Fibroblast of peridontal ligament (primary cell): ENCODE measurements at regions not wholly inside any gene's neighbourhood (a gene's known extent, or its start where the extent isn't known, plus 50 kb on each side); places are given as distances from the start of the nearest gene placed in this dataset.
"Not testable (repeated sequence)": the region's sequence is repeated elsewhere in the genome, so short reads cannot be mapped to it uniquely, and the experiment has no call there.

Source experiments
- DNase-seq: peaks from one replicate; pipeline ENCODE4 v3.0.0-alpha.2; 2010; ENCODE audit errors: extremely low read depth

DNA sequence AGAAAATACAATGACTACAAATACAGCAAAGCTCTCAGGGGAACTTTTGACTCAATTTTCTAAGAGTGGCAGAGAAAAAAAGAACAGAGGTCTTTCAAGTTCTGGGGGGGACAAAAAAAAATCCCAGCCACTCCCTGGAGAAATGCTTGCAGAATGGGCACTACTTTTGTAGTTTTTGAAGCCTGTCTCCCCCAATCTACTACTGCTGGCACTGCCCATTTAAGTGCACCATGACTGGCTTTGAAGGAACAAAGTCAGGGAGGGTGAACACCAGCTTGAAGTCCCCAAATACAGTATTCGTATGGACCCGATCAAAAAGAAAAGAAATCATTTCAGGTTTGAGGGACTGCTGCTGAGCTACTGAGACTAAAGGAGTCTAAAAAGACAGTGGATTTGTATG is 1824.4 kb downstream of the ARAP2 start:
- no peak for DNase-seq

DNA sequence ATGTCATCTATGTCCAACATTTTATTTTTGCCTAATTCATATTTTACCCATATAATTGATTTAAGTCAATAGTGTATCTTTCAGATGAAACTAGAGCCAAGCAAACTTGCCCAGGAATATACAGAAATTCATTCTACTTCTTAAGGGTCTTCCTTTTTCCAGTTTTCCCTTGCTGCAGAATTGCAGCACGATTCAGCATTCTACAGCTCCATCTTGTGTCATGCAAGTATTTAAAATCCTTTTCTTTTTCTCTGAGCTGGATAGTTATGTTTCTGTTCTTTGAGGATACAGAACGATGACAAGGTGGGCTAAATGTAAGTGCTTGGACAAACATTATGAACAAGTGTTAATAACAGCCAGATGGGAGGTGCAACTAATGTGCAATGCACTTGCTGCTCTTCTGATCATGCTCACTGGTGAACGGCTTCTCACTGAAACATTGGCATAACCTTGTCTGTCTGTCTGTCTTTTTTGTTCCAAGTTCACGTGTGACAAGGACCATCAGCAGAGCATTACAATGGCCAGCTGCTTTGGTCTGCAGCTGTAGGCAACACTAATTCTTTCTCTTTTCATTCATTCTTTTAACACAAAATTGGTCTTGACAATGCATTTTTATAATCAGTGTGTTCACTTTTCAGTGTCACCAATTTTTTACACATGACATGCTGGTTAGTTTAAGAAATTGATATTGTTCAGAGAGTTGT is 1821.7 kb downstream of the ARAP2 start:
- DNase-seq: peak; percentile 47

- DNase-seq: no peak
Measured at GRCh38 chr4:34432706-34433105, 1811.6 kb downstream of the ARAP2 start.

DNA sequence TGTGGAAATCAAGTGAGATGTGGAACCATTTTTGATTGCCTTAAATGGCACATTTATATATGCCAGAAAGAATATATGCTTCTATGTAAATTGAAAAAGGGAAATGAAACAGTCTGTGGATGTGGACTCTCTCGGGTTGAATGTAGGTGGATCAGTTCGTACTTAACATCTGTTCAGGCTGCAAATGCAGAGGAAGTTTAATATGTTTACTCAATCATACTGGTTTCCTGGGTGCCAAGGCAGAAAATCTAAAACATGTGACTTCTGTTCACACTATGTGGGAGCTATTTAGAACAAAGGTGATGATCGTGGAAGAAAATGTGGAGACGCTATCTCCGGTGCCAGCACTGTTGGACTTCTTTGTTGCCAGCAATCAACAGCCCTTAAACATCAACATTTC is 1809.9 kb downstream of the ARAP2 start:
- not testable (repeated sequence) for DNase-seq

- no peak for DNase-seq
Measured at GRCh38 chr4:34464196-34464595, 1780.1 kb downstream of the ARAP2 start.

GRCh38 chr4:34466411-34466810 is 1777.9 kb downstream of the ARAP2 start:
- no peak for DNase-seq

DNA sequence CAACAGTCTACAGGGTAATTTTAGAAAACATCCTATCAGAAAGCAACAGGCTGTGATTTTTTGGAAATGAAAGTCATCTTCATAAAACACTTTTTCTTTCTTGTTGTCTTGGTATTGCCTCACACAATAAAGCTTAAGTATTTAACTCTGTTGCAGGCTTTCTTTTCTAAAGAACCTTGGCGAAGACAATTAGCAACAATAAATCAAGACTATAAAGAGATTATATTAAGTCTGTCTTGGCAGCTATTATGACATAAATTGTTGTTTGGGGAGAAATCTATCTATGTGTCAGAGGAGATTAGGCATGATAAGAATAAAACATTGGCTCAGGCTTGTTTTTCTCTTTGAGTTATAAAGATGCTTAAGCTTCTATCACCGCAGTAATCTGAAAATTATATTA is 1774.8 kb downstream of the ARAP2 start:
- DNase-seq: no peak

DNA sequence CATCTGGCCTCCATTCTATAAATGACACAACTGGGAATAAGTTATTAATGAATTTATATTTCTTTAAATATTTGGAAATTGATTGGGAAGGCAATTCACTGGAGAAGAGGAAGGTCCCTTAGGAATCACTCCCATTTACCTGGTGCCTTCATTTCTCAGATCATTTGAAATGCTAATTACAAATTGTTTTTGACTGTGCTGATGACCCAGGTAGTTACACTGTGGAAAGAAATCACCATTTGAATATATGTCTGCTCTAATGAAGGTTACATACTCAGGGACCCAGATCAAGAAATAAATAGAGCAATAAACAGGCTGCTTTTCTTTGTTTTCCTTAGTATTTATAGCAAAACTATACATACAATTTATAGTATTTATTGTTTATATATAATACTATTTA is 1759.1 kb downstream of the ARAP2 start:
- DNase-seq: no peak

DNA sequence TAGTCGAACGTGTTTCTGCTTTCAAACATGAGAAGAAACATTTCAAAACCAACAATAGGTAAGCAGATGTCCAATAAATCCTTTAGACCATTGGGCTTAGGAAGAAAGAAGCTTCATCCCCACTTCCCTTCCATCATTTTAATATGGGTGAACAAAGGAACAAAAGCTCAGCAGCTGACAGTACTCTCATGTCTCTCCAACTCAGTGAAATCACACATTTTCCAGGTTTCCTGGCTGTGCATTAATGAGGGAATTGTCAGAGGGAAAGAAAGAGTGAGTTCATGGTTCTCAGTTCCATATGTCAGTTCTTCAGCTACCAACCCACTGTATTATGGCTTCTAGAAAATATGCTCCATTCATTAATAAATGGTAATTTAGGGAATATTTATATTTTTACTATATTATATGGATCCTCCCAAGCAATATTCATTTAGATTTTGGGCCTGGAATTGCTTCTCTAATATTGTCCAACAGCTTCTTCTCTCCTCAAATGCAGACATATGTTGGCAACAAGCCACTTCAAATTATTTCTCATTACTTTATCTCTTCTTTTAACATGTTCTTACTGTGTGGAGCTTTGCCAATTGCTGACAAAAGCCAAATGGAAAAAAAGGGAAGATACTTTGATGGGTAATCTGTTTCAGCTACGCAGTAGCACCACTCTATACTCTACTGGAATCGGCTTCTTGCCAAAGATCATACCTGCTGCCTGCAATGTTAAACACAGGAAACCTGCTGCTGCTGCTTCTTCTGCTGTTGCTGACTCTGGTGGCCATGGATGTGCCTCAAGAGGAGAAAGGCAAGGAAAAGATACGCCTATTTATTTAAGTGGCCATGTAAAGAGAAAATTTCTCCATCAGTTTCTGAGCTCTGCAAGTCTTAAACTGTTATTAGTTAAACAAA is 1757.6 kb downstream of the ARAP2 start:
- DNase-seq: no peak

DNA sequence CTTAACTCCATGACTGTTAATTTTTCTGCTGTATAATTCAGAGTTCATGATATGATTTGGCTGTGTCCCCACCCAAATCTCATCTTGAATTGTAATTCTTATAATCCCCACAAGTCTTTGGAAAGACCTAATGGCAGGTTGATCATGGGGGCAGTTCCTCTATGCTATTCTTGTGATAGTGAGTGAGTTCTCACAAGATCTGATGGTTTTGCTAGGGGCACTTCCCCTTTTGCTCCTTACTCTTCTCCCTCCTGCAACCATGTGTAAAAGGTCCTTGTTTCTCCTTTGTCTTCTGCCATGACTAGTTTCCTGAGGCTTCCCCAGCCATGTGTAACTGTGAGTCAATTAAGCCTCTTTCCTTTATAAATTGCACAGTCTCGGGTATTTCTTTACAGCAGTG is 1751.9 kb downstream of the ARAP2 start:
- DNase-seq: no peak

GRCh38 chr4:34502086-34502485 is 1742.2 kb downstream of the ARAP2 start:
- no peak for DNase-seq

DNA sequence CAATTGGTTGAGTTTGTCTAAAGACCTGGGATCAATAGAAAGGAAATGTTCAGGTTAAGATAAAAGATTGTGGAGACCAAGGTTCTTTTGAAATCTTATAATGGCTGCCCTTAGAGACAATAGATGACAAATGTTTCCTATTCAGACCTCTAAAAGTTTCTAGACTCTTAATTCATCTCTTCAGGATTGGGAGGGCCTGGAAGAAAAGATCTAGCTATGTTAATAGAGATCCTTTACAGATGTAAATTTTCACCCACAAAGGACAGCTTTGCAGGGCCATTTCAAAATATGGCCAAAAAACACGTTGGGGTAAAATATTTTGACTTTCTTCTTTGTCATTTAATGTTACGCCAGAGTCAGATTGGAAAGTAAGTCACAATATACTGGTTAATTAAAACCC is 1739.6 kb downstream of the ARAP2 start:
- not testable (repeated sequence) for DNase-seq

DNA sequence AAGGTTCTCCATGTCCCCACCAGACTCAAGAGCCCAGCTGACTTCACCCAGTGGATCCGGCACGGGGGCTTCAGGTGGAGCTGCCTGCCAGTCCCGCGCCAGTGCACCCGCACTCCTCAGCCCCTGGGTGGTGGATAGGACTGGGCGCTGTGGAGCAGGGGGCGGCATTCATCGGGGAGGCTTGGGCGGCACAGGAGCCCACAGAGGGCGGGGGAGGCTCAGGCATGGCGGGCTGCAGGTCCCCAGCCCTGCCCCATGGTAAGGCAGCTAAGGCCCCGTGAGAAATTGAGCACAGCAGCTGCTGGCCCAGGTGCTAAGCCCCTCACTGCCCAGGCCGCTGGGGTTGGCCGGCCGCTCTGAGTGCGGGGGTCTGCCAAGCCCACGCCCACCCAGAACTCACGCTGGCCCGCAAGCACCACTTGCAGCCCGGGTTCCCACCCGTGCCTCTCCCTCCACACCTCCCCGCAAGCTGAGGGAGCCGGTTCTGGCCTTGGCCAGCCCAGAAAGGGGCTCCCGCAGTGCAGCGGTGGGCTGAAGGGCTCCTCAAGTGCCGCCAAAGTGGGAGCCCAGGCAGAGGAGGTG is 1737.7 kb downstream of the ARAP2 start:
- DNase-seq: not testable (repeated sequence)

DNA sequence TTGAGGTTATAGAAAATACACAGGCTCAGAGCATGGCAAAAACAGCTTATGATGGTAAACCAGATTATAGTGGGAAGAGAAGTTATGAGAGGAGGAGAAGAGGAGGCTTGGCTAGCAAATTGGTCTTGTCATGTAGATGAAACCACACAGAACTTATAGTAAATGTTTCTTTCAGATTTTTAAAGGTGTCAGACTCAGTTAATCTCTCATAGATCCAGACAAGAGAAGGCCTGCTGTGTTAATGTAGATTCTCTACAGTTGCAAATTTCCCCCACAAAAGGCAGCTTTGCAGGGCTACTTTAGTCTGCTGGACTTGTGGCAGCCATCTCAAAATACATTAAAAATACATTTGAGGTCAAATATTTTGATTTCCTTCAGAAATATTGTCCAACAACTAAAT is 1731.7 kb downstream of the ARAP2 start:
- no peak for DNase-seq

DNA sequence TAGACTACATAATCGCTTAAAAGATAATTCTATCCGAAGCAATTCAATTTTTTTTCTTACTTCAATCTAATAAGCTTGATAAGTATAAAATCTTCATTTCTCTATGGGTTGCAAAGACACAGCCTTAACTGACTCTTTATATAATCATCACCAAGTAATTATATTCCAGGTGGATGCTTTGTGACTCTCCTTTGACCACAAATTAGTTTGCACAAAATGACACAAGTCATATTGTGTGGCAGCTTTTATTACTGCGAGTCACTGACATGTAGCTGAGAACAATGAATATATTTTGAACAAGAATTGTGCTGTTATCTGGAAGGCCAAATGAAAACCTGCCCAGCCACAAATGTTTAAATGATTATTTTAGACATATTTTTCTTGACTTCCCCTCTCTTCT is 1727.8 kb downstream of the ARAP2 start:
- no peak for DNase-seq

DNA sequence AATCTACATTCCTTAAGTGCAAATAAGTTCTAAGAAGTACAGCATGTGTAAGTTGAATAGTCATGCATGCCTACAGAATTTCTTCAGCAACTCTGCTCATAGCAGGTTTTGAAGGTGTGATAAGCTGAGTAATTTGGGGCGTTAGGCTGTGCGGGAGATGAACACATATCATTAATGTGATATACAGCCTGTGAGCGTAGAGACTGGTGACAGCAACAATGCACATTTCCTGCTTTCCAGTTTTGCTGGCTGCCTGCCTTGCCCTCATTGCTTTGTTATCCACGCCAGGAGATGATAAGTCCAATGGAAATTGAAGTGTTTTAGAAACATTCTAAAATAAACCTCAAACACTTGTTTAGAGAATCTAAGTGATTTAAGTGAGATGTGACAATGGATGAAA is 1709.4 kb downstream of the ARAP2 start:
- DNase-seq: no peak

DNA sequence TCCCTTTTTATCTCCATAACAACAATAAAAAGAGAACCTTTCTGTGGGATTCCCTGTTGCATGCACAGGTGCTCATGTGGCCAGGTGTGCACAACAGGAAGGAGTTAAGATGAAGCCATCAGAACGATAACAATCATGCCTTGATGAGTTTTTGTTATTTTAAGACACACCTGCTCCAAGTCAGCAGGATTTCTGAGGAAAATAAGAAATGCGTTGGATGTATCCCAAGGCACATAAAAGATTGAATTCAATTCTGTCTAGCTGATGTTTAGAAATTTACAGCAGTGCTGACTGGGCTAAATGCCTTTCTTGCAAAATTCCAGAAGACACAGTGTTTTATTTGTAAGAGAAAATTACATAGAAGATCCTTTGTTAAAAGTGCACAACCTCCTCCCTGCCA is 1678.2 kb downstream of the ARAP2 start:
- DNase-seq: no peak

GRCh38 chr4:34572026-34572425 is 1672.3 kb downstream of the ARAP2 start:
- DNase-seq: no peak

DNA sequence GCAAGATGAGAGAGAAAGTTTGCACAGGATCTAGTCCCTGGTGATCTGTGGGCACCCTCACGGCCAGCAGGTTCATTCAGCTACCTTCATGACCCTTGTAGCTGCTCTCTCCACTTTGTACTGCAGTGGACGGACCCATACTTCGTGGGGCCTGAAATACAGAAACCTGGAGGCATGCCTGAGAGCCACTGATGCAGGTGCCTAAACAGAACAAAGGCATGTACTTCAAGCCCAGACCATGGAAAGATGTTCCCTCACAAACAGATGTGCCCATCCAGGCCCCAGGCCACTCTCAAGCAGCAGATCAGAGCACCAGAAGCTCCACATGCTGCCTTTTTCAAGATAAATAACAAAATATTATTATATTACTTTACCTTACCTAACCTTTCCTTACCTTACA is 1629.0 kb downstream of the ARAP2 start:
- no peak for DNase-seq

DNA sequence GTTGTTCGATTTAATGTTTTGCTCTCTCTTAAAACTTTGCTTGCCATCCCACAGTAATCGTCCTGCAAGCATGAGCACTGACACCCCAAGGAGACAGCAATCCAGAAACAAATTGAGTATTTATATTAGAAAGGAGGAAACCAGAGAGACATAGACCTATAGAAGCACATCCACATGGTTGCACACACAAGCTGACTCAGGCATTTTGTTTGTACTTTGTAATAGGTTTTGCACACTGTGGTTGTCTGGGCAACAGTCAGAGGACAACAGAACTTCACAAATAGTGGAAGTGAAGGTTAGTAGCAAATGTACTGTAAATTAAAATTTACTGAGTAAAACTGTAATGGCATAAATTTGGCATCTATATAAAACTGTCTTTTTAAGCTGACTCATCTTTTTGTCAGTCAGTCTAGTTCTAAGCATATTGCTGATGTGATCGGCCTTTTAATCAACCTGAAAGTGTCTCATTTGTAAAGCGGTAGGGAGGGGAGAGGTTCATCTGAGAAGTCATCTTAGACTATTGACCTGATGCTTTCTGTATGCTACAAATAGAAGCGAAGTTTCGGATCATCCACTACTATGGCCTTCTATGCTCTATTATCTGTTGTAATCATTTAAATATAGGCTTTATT is 1624.7 kb downstream of the ARAP2 start:
- DNase-seq: no peak

DNA sequence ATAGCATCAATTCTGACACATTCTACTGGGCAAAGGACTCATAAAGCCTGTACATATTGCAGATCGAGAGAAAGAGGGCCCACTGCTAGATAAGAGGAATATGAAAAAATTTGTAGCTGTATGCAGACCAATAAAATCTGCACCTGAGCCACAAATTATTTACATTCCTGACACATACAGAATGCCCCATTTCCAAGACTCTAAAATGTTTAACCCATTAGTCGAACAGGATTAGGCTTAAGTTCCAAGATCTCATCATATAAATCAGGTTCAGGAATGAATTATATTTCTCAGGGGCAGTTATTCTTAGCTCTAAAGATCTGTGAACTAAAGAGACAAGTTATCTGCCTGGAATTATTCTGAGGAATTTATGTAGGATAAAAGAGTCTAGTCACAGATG is 1615.8 kb downstream of the ARAP2 start:
- no peak for DNase-seq

DNA sequence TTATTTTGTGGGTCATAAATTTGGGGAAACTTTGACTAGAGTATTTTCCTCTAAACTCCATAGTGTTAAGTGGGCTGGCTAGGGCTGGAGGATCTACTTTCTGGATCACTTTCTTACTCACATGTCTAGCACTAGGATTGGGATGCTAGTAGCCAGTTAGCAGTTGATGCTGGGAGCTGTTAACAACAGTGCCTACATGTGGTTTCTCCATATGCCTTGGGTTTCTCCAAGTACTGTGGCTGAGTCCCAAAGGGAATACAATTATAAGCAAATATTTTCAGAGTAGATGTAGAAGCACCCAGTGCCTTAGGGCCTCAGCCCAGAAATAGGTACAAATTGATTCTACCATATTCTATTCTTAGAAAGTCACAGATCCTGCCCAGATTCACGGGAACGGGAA is 1614.9 kb downstream of the ARAP2 start:
- DNase-seq: no peak
